ENCODE measurements at regions not wholly inside any gene's neighbourhood (a gene's known extent, or its start where the extent isn't known, plus 50 kb on each side); places are given as distances from the start of the nearest gene placed in this dataset.

- TF ChIP-seq ZNF274 (IDR thresholded peaks at IDR 0.05; ENCODE audit: low read depth, low read length) = no peak
- no peak overlapping the region for H3K4me3 ChIP-seq (ENCODE audit: low read length)
Measured at GRCh38 chr10:43970717-43971116, 322.0 kb upstream of the ZNF32 start.

GRCh38 chr10:43970018-43970698 lies 321.5 kb upstream of the ZNF32 start:
- no peak overlapping the region for H3K4me3 ChIP-seq (ENCODE audit: low read length)
- no peak for TF ChIP-seq ZNF274 (IDR thresholded peaks at IDR 0.05; ENCODE audit: low read depth, low read length)

GRCh38 chr10:43969506-43969905 lies 320.8 kb upstream of the ZNF32 start:
- H3K4me3 ChIP-seq (ENCODE audit: low read length) = no peak overlapping the region
- no peak for TF ChIP-seq ZNF274 (IDR thresholded peaks at IDR 0.05; ENCODE audit: low read depth, low read length)

- no peak overlapping the region for H3K4me3 ChIP-seq (ENCODE audit: low read length)
- TF ChIP-seq ZNF274 (IDR thresholded peaks at IDR 0.05; ENCODE audit: low read depth, low read length) = no peak
Measured at GRCh38 chr10:43968961-43969360, 320.3 kb upstream of the ZNF32 start.

GRCh38 chr10:43968076-43968475 lies 319.4 kb upstream of the ZNF32 start:
- TF ChIP-seq ZNF274 (IDR thresholded peaks at IDR 0.05; ENCODE audit: low read depth, low read length) = no peak
- H3K4me3 ChIP-seq (ENCODE audit: low read length) = no peak overlapping the region

- no peak overlapping the region for H3K4me3 ChIP-seq (ENCODE audit: low read length)
- TF ChIP-seq ZNF274 (IDR thresholded peaks at IDR 0.05; ENCODE audit: low read depth, low read length) = no peak
Measured at GRCh38 chr10:43966571-43966965, 317.9 kb upstream of the ZNF32 start.

GRCh38 chr10:43965918-43966570 lies 317.4 kb upstream of the ZNF32 start:
- H3K4me3 ChIP-seq (ENCODE audit: low read length) = no peak overlapping the region
- TF ChIP-seq ZNF274 (IDR thresholded peaks at IDR 0.05; ENCODE audit: low read depth, low read length) = no peak

GRCh38 chr10:43965033-43965917 lies 316.6 kb upstream of the ZNF32 start:
- no peak for TF ChIP-seq ZNF274 (IDR thresholded peaks at IDR 0.05; ENCODE audit: low read depth, low read length)
- no peak overlapping the region for H3K4me3 ChIP-seq (ENCODE audit: low read length)

GRCh38 chr10:43964486-43964885 lies 315.8 kb upstream of the ZNF32 start:
- TF ChIP-seq ZNF274 (IDR thresholded peaks at IDR 0.05; ENCODE audit: low read depth, low read length) = no peak
- no peak overlapping the region for H3K4me3 ChIP-seq (ENCODE audit: low read length)

GRCh38 chr10:43963793-43964425 lies 315.2 kb upstream of the ZNF32 start:
- no peak overlapping the region for H3K4me3 ChIP-seq (ENCODE audit: low read length)
- TF ChIP-seq ZNF274 (IDR thresholded peaks at IDR 0.05; ENCODE audit: low read depth, low read length) = no peak

GRCh38 chr10:43963379-43963778 lies 314.7 kb upstream of the ZNF32 start:
- TF ChIP-seq ZNF274 (IDR thresholded peaks at IDR 0.05; ENCODE audit: low read depth, low read length) = no peak
- no peak overlapping the region for H3K4me3 ChIP-seq (ENCODE audit: low read length)

- H3K4me3 ChIP-seq (ENCODE audit: low read length) = no peak overlapping the region
- TF ChIP-seq ZNF274 (IDR thresholded peaks at IDR 0.05; ENCODE audit: low read depth, low read length) = no peak
Measured at GRCh38 chr10:43962346-43963191, 313.9 kb upstream of the ZNF32 start.

GRCh38 chr10:43961523-43962345 lies 313.1 kb upstream of the ZNF32 start:
- H3K4me3 ChIP-seq (ENCODE audit: low read length) = no peak overlapping the region
- TF ChIP-seq ZNF274 (IDR thresholded peaks at IDR 0.05; ENCODE audit: low read depth, low read length) = no peak

Data from GM08714 (cell line).